ENCODE measurements at regions not wholly inside any gene's neighbourhood (a gene's known extent, or its start where the extent isn't known, plus 50 kb on each side); places are given as distances from the start of the nearest gene placed in this dataset.
A peak's percentile ranks its signal among the peaks of the same experiment; 100 is the strongest.
"Not testable (repeated sequence)": the region's sequence is repeated elsewhere in the genome, so short reads cannot be mapped to it uniquely, and the experiment has no call there.

DNA sequence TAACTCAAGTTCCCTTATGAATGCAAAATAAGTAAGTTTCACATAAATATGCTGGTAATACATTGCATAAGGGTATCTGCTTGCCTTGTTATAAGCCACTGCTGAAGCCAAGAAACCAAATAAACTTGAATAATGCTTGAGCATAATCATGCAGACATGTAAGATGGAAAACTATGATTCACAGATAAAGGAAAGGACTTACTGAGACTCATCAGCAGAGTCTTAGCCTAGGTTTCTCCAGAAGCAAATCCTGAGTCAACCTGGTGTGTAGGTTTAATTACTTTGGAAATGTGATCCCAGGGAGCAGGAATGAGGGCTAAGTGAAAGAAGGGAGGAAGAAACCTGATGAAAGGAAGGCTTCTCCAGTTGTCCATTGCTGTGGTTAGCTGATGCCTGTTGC, 107.7 kb upstream of the BTG1 start:
- no peak for DNase-seq

DNA sequence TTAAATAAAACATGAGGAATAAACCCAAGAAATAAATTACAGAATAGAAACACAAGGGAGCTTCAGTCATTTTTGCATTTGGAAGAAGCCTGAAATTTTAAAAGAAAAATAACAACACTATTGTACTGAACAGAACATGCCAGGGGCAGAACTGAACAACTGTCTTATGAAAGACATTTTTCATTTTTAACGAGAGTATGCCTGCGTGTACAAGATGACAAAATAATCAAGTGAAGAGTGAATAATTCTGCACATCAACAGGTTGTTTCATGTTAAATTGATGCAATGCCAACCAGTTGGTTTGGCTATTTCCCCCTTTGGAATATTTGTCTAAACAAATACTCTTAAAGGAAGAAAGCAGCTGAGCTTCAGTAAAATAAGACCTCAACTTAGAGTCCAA, 103.3 kb upstream of the BTG1 start:
- no peak for DNase-seq

DNA sequence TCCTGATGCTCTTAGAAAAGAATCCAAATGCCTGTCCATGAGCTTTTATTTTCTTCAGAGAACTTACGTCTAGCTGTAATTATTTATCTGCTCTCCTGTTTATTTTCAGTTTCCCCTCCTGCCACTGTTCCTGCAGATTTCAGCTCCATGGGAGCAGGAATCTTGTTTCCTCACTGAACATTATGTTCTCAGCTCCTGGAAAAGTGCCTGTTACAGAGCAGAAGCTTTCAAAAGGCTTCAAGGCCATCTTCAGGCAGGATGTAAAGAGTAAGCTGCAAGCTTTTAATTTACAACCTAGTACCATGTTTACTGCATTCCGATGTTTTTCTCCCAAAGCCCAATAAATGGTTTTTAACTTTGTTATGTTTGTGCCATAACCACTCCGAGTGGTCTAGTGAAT, 98.4 kb upstream of the BTG1 start:
- no peak for DNase-seq

DNA sequence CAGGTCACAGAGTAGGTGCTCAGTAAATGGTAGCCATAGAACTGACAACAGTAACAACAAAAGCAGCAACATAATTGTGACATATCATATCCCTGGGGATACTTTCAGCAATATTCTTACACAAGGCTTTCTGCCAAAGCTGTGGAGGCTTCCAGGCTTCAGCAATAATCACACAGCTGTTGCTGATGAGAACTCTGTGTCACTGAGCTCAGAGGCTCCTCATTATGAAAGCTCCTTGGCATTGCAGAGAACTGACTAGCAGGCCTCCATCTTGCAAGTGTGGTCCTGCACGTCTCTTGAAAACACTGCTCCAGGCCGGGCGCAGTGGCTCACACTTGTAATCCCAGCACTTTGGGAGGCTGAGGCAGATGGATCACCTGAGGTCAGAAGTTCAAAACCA, 97.3 kb upstream of the BTG1 start:
- no peak for DNase-seq

DNA sequence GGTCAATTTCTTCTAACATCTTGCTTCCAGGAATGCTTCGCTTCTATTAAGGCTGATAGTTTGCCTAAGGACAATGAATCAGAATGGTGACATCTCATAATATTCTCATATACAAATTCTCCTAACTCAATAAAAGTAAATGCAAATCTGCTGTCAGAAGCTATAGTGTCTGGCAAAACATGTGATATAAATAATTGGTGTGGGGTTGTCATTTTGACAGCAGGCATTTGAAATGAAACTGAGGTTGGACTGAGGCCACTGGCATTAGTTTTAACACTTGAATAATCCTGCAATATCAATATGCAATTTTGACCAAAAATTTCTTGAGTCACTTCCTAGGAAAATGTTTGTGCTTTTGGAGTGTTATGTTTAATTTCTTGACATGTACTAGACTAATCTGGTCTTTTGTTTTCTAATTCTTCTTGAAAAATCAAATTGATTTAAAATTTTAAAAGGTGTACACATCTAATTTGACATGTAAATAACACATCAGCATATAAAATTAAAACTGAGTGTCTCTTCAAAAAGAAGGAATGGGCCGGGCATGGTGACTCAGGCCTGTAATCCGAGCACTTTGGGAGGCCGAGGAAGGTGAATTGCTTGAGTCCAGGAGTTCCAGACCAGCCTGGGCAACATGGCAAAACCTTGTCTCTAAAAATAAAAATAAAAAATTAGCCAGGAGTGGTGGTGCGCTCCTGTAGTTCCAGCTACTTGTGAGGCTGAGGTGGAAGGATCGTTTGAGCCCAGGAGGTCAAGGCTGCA, 92.3 kb upstream of the BTG1 start:
- no peak for DNase-seq

DNA sequence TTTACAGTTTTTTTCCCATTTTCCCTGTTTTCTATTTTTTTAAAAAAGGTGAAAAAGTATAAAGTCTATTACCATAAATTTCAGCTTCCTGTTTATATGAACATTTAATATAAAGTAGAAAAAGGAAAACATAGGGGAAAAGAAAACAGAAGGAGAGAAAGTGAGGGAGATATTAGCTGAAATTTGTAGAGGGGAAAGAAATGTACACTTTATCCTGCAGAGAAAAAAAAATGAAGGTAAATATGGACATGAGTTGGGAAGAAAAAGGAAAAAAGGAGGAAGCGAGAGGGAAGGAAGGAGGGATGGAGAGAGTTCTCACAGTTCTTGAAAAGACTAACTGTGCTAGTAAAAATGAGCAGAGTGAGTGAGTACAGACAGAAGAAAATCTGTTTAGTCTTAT, 91.6 kb upstream of the BTG1 start:
- DNase-seq = no peak

DNA sequence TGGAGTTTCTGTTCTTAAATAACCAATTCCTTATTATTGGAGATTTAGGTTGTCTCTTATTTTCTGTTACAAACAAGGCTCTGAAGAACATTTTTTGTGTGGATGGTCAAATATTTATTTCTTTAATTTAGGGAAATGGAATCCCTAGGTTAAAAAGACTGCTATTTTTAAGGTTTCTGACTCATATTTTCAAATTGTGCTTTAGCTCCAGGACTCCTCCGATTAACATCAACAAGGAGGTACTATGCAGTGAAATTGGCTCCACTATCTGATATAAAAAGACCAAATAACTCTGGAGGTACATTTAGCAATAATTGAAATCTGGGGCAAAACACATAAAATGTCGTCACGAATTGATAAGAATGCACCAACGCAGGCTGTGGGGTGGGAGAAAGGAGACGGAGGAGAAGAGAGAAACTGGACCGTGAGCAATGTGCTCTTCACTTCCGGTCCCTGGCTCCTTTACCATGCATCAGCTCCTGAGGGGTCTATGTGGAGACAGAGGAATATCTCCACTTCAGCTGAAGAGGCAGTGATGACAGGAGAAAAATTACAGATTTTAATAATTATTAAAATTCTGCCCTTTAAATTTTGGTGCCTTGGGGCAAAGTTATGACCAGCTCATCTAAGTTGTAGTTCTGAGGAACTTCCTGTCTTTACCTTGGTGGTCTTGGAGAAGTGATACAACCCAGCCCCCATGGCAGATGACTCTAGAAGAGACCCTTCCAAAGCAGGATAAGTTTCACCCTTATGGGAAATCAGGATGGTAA, 90.2 kb upstream of the BTG1 start:
- no peak for DNase-seq

DNA sequence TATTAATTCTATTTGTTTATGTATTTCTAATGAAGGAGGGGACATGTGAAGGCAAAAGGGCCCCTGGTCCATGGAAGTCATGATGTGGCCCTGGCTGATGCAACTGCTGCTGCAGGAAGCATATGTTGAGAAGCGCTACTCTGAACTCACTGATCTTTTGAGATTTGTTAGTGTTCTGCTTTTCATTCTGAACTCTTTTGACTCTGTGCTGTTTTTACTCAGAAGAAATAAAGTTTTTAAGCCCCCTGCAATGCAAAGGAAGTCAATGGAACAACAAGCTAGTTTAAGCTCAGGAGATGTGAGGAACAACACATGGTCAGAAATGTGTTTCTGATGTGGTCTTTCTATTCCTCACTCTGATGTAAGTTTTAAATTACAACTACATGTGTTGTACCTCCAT, 88.9 kb upstream of the BTG1 start:
- DNase-seq = peak; percentile 2

DNA sequence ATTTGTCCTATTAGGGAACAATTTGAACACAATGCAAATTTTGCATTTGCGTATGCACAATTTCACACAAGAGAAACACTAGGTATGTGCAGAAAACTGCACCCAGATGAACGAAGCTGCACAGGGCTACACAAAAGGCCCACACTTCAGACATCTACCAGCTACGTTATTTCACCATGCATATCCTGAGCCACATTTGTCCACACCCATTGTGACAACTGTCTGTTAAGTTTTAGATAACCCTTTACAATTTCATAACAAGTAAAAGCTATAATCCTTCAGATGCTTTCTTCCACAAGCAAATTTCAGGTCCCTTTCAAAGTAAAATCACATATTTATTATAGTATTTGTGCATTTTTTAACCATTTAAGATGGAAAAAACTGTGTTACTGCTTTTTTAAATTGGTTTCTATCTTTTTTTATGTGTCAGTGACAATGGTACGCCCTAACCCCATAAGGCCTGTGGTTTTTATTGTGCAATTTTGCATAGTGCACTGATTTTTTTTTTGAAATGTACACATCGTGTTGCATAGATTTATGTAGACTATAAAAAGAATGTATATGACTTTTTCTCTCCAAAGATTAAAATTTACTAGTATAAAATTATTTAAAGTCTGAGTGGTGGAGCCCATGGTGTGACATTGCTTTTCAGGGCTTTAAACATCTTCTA, 87.8 kb upstream of the BTG1 start:
- DNase-seq = no peak

DNA sequence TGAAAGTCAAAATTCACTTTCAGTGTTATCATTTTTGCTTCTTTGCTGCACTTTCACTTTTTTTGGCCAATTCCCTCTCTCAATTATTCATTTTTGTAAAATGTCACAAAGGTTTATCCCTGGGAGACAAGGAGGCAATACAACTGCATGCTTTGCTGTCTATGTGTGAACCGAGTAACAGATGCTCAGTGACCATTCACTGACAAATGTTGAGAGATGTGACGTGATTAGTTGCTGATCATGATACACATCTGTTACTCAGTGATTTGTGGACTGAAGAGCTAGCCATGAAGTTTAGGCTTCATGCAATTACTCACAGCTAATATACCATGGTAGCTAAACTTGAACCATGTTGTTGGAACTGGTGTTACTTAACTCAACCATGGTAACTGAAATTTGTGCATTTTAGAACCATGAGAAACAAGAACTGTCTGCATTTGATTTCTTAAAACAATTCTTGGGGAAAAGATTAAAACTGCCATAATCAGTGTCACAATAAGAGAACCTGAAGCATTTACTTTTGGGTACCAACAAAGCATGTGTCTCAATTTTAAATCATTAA, 86.8 kb upstream of the BTG1 start:
- not testable (repeated sequence) for DNase-seq

DNA sequence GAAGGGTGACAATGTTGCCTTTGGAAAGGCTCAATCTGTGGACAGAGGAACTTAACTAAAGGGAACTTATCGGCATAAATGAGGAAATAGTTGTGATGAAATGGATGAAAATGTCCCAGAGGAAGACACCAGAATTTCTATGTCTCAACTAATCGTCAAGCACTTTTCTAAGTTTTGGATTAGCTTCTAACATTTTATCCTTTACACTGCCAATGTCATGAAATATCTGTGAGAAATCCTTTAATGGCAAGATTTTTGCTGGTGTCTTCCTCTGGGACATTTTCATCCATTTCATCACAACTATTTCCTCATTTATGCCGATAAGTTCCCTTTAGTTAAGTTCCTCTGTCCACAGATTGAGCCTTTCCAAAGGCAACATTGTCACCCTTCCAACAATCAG, 86.3 kb upstream of the BTG1 start:
- DNase-seq = not testable (repeated sequence)

DNA sequence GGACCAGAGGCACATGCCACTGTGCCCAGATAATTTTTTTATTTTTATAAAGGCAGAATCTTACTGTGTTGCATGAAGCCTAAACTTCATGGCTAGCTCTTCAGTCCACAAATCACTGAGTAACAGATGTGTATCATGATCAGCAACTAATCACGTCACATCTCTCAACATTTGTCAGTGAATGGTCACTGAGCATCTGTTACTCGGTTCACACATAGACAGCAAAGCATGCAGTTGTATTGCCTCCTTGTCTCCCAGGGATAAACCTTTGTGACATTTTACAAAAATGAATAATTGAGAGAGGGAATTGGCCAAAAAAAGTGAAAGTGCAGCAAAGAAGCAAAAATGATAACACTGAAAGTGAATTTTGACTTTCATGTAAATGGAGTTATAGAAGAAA, 85.9 kb upstream of the BTG1 start:
- DNase-seq = not testable (repeated sequence)

DNA sequence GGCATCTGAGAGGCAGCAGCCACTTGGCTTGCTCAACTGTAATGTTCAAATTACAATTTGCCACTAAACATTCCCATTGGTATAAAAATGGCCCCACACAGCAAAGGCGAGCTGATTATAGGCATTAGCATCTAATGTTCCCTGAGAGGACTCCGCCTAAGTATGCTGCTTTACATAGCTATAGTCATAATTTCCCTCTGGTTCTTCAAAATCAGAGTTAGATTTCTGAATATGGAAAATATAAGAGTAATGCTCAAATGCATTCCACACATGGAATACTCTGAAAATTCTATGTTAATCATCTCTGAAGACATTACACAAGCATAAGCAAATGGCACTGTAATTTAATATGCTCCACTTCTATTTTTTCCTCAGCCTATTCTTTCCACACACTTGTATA, 83.7 kb upstream of the BTG1 start:
- DNase-seq = no peak

DNA sequence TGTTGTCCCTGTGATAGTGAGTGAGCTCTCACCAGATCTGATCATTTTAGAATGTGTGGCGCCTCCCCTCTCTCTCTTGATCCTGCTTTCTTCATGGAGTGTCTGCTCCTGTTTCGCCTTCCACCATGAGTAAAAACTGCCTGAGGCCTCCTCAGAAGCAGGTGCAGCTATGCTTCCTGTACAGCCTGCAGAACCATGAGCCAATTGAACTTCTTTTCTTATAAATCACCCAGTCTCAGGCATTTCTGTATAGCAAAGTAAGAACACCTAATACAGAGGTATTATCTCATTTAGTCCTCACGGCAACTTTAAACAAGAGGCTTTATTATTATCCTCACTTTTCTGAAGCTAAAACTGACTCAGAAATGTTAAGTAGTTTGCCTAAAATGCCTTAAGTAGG, 81.3 kb upstream of the BTG1 start:
- DNase-seq = no peak

DNA sequence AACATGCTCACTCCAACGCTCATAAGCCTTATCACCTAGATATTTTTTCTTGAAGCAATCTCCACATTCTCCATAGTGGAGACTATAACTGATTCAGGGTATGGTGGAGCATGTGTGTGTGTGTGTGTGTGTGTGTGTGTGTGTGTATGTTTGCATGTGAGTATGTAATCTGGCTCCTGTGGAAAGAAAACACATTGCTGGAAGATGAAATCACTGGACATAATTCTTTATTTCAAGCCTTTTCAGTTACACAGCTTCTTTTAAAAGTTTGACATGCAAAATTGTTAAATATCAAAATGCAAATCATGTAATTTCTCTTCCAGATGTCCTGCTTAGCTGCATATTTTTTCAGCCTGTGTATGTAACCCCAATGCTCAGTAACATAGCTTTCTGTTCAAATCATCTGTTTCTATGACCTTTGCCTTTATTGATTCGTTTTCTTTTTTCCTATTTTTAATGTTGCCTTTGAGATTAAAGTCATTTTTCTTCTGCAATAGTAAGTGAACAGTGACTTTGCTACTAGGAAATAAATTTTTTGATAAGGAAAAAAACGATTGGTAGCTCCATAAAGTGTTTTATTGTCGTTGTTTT, 80.5 kb upstream of the BTG1 start:
- no peak for DNase-seq

DNA sequence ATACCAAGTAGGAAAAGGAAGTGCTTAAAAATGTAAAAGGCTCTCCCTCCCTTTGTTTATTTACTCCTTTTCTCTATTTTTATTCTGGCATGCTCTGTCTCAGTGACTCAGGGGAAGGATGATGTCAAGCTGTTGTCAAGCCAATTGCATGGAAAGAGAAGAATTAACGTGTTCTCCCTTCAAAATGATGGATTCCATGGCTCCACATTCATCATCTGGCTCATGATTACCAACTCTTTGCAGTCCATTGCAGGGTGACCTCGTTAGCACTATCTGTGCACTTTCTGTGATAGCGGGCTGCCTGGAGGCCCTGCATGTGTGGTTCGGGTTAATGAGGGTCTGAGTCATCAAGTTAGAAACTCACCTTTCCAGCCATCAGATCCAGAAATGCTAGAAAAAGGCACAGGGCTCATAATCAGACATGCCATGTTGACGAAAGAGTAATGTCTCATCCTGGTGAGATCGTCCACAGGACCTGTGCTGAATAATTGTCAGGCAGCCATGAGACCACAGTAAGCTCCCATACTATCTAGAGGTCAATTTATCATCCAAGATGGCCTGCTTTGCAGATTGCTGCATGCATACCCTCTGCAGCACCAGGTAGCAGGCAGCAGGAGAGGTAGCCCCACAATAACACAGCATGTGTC, 79.2 kb upstream of the BTG1 start:
- DNase-seq = no peak

DNA sequence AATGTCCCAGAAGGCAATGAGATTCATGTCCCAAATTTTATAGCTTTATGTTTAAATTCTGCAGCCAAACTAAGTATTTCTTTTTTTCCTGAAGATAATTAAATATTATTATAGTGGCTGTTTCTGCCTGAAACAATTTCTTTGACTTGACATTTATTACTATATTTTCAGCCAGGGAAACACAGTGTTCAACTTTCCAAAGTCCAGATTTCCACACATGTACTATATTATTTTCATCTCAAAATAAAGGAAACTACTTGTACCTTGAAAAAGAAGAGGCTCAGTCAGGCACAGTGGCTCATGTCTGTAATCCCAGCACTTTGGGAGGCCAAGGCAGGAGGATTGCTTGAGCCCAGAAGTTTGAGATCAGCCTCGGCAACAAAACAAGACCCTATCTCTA, 77.8 kb upstream of the BTG1 start:
- DNase-seq = no peak

DNA sequence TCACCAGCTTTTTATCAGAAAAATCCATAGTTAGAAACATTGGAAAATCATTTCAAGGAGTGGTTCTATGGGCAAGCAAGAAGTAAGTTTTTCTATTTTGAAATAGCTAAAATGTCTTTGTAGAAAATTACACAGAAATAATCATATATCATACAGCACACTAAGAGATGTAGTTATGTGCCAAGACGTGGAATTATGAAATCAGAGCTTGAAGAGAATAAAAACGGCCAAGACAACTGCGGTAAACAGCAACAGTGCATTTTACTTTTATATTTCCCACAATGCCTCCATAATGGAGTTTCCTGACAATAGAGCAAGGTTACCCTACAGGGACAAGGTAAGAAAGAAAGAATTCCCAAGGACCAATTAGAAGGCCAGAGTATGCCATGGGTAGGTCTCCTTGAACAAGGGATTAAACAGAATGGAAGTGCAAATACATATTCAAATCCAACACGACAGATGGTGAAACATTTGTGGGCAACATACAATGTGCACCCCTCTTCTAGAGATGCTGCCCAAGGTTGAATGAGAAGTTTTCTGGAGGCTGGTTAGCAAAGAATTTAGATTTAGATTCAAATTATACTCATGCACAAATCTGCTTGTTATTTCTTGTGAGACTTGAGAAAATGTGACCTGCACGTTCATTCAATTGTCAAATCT, 76.1 kb upstream of the BTG1 start:
- no peak for DNase-seq

DNA sequence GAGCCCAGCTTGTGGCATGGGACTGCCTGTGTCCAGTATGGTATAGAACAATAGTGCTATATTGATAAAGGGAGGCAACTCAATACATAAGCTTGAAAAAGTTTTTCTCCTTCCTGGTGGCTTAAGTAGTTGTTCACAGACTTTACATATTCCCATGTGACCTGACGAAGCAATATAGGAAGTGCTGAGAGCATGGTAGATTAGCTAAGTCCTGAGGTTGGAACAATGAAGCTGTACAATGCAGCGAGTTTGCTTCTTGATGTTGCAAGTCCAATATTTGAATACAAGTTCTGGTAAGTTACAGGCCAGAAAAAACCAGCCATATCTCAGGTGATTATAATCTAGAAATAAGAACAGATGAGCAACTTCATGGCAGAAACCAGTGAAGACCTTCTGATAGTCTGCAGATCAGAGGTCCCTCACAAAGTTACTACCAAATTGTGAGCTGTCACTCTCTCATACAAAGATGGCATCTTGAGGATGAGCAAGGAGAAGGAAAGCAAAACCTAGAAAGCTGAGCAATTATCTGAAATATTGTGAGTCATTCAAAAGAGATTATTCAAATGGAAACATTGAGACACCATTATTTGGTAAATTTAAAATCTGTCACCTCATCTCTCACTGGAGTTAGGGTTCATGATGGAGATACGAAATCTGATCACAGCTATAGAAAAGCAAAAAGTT, 72.9 kb upstream of the BTG1 start:
- no peak for DNase-seq

DNA sequence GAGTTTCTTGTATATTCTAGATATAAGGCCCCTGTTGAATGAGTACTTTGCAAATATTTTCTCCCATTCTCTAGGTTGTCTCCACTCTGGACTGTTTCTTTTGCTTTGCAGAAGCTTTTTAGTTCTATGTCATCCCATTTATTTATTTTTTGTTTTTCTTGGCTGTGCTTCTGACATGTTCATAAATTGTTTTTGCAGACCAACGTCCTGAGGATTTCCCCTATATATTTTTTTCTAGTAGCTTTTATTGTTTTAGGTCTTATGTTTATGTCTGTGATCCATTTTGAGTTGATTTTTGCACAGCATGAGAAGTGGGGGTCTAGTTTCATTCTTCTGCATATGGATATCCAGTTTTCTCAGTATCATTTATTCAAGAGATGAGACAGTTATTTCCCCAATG, 70.4 kb upstream of the BTG1 start:
- no peak for DNase-seq

DNA sequence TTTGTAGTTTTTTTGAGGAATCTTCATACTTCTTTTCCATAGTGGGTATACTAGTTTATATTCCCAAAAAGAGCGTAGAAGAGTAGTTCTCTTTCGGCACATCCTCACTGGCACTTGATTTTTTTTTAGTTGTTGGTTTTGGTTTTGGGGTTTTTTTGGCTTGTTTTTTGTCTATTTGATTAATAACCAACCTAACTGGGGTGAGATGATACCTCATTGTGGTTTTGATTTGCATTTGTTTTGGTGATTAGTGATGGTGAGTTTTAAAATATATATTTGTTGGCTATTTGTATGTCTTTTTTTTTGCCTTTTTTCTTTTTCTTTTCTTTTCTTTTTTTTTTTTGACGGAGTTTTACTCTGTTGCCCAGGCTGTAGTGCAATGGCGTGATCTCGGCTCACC, 69.7 kb upstream of the BTG1 start:
- DNase-seq = no peak

DNA sequence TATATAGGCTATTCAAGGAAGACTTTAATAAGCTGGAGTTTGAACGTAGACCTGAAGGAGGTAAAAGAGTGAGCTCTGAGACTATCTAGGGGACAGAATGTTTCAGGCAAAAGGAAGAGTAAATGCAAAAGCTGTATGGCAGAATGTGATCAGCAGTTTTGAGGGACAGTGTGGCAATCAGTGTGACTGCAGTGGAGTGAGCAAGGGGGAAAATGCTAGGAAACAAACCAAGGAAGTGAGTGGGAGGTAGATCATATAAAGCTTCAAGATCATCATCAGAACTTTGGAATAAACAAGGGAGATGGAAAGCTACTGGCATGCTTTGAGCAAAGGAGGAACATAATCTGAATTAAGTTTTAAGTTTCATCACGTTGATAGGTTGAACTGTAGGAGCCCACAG, 67.5 kb upstream of the BTG1 start:
- no peak for DNase-seq
